ENCODE measurements at regions not wholly inside any gene's neighbourhood (a gene's known extent, or its start where the extent isn't known, plus 50 kb on each side); places are given as distances from the start of the nearest gene placed in this dataset.

- ATAC-seq (replicated peaks) (no peak), DNase-seq (no peak)
- Mint-ChIP-seq H3K27me3 (peaks cover 0 to 6% of the 10 kb centered on the region in 2 donors), H3K27ac (no peak overlapping the region), H3K4me3 (no peak overlapping the region), H3K9me3 (no peaks in the 10 kb centered on the region), H3K36me3 (no peaks in the 10 kb centered on the region), H3K4me1 (no peaks in the 10 kb centered on the region)
These were observed 59.4 kb upstream of the ASIC2 start for GRCh38 chr17:33352526-33352925.

GRCh38 chr17:33356266-33356665 is 63.2 kb upstream of the ASIC2 start:
- H3K4me1 Mint-ChIP-seq, result no peaks in the 10 kb centered on the region
- no peak for ATAC-seq (replicated peaks)
- DNase-seq, result no peak
- H3K27ac Mint-ChIP-seq, result no peak overlapping the region
- no peak overlapping the region for H3K4me3 Mint-ChIP-seq
- H3K9me3 Mint-ChIP-seq, result no peaks in the 10 kb centered on the region
- no peaks in the 10 kb centered on the region for H3K36me3 Mint-ChIP-seq
- H3K27me3 Mint-ChIP-seq, result peaks cover 4 to 6% of the 10 kb centered on the region in 2 donors

GRCh38 chr17:33363475-33363874 is 70.4 kb upstream of the ASIC2 start:
- DNase-seq (no peak), ATAC-seq (replicated peaks) (no peak)
- H3K27me3 Mint-ChIP-seq, result peaks cover 0 to 8% of the 10 kb centered on the region in 2 donors
- H3K4me1 Mint-ChIP-seq, result no peaks in the 10 kb centered on the region
- no peaks in the 10 kb centered on the region for H3K36me3 Mint-ChIP-seq
- H3K4me3 Mint-ChIP-seq, result no peak overlapping the region
- H3K9me3 Mint-ChIP-seq, result peaks cover 0 to 4% of the 10 kb centered on the region in 2 donors
- H3K27ac Mint-ChIP-seq, result no peak overlapping the region

GRCh38 chr17:33366960-33367359 is 73.9 kb upstream of the ASIC2 start:
- Mint-ChIP-seq H3K27ac (no peak overlapping the region), H3K4me1 (no peaks in the 10 kb centered on the region), H3K4me3 (no peak overlapping the region), H3K36me3 (no peaks in the 10 kb centered on the region), H3K9me3 (peaks cover 0 to 4% of the 10 kb centered on the region in 2 donors), H3K27me3 (peaks cover 4 to 9% of the 10 kb centered on the region in 2 donors)
- no peak for DNase-seq
- ATAC-seq (replicated peaks), result no peak

GRCh38 chr17:33369149-33369548 is 76.1 kb upstream of the ASIC2 start:
- ATAC-seq (replicated peaks), result no peak
- H3K27ac Mint-ChIP-seq, result no peak overlapping the region
- peaks cover 4 to 10% of the 10 kb centered on the region in 2 donors for H3K27me3 Mint-ChIP-seq
- H3K9me3 Mint-ChIP-seq, result peaks cover 0 to 4% of the 10 kb centered on the region in 2 donors
- no peaks in the 10 kb centered on the region for H3K4me1 Mint-ChIP-seq
- no peak overlapping the region for H3K4me3 Mint-ChIP-seq
- no peaks in the 10 kb centered on the region for H3K36me3 Mint-ChIP-seq
- DNase-seq, result no peak

- no peaks in the 10 kb centered on the region for H3K4me1 Mint-ChIP-seq
- no peak overlapping the region for H3K27ac Mint-ChIP-seq
- H3K4me3 Mint-ChIP-seq, result no peak overlapping the region
- no peak for DNase-seq
- H3K27me3 Mint-ChIP-seq, result peaks cover 4 to 10% of the 10 kb centered on the region in 2 donors
- no peak for ATAC-seq (replicated peaks)
- H3K36me3 Mint-ChIP-seq, result no peaks in the 10 kb centered on the region
- peaks cover 0 to 2% of the 10 kb centered on the region in 2 donors for H3K9me3 Mint-ChIP-seq
These were observed 76.8 kb upstream of the ASIC2 start for GRCh38 chr17:33369876-33370275.

GRCh38 chr17:33370401-33370800 is 77.3 kb upstream of the ASIC2 start:
- Mint-ChIP-seq H3K36me3 (no peaks in the 10 kb centered on the region), H3K9me3 (no peaks in the 10 kb centered on the region), H3K27ac (no peak overlapping the region), H3K4me3 (no peak overlapping the region), H3K4me1 (no peaks in the 10 kb centered on the region), H3K27me3 (peaks cover 0 to 10% of the 10 kb centered on the region in 2 donors)
- no peak for DNase-seq
- no peak for ATAC-seq (replicated peaks)

- Mint-ChIP-seq H3K36me3 (no peaks in the 10 kb centered on the region), H3K4me3 (no peak overlapping the region), H3K27me3 (peaks cover 0 to 10% of the 10 kb centered on the region in 2 donors), H3K27ac (no peak overlapping the region), H3K9me3 (no peaks in the 10 kb centered on the region), H3K4me1 (no peaks in the 10 kb centered on the region)
- no peak for DNase-seq
- ATAC-seq (replicated peaks), result no peak
These were observed 78.3 kb upstream of the ASIC2 start for GRCh38 chr17:33371377-33371776.

GRCh38 chr17:33373273-33373672 is 80.2 kb upstream of the ASIC2 start:
- no peak for ATAC-seq (replicated peaks)
- H3K9me3 Mint-ChIP-seq, result no peaks in the 10 kb centered on the region
- H3K27me3 Mint-ChIP-seq, result peaks cover 0 to 10% of the 10 kb centered on the region in 2 donors
- H3K4me3 Mint-ChIP-seq, result no peak overlapping the region
- H3K36me3 Mint-ChIP-seq, result no peaks in the 10 kb centered on the region
- no peak overlapping the region for H3K27ac Mint-ChIP-seq
- no peaks in the 10 kb centered on the region for H3K4me1 Mint-ChIP-seq
- DNase-seq, result no peak

- Mint-ChIP-seq H3K27me3 (peaks cover 0 to 10% of the 10 kb centered on the region in 2 donors), H3K4me3 (no peak overlapping the region), H3K36me3 (no peaks in the 10 kb centered on the region), H3K4me1 (no peaks in the 10 kb centered on the region), H3K27ac (no peak overlapping the region), H3K9me3 (no peaks in the 10 kb centered on the region)
- DNase-seq (no peak), ATAC-seq (replicated peaks) (no peak)
These were observed 82.0 kb upstream of the ASIC2 start for GRCh38 chr17:33375103-33375502.

GRCh38 chr17:33375783-33376182 is 82.7 kb upstream of the ASIC2 start:
- DNase-seq (no peak), ATAC-seq (replicated peaks) (no peak)
- no peak overlapping the region for H3K4me3 Mint-ChIP-seq
- no peaks in the 10 kb centered on the region for H3K36me3 Mint-ChIP-seq
- peaks cover 0 to 10% of the 10 kb centered on the region in 2 donors for H3K27me3 Mint-ChIP-seq
- no peaks in the 10 kb centered on the region for H3K9me3 Mint-ChIP-seq
- no peak overlapping the region for H3K27ac Mint-ChIP-seq
- H3K4me1 Mint-ChIP-seq, result no peaks in the 10 kb centered on the region

- Mint-ChIP-seq H3K9me3 (peaks cover 0 to 3% of the 10 kb centered on the region in 2 donors), H3K36me3 (no peaks in the 10 kb centered on the region), H3K27ac (no peak overlapping the region), H3K27me3 (no peaks in the 10 kb centered on the region), H3K4me3 (no peak overlapping the region), H3K4me1 (no peaks in the 10 kb centered on the region)
- DNase-seq (no peak), ATAC-seq (replicated peaks) (no peak)
These were observed 84.9 kb upstream of the ASIC2 start for GRCh38 chr17:33377837-33378595.

GRCh38 chr17:33381201-33381600 is 88.1 kb upstream of the ASIC2 start:
- DNase-seq (no peak), ATAC-seq (replicated peaks) (no peak)
- peaks cover 0 to 3% of the 10 kb centered on the region in 2 donors for H3K9me3 Mint-ChIP-seq
- peaks cover 0 to 6% of the 10 kb centered on the region in 2 donors for H3K27me3 Mint-ChIP-seq
- H3K27ac Mint-ChIP-seq, result no peak overlapping the region
- H3K36me3 Mint-ChIP-seq, result no peaks in the 10 kb centered on the region
- H3K4me1 Mint-ChIP-seq, result no peaks in the 10 kb centered on the region
- H3K4me3 Mint-ChIP-seq, result no peak overlapping the region

- Mint-ChIP-seq H3K27me3 (peaks cover 0 to 6% of the 10 kb centered on the region in 2 donors), H3K9me3 (peaks cover 0 to 3% of the 10 kb centered on the region in 2 donors), H3K4me3 (no peak overlapping the region), H3K36me3 (no peaks in the 10 kb centered on the region), H3K27ac (no peak overlapping the region), H3K4me1 (no peaks in the 10 kb centered on the region)
- ATAC-seq (replicated peaks) (no peak), DNase-seq (no peak)
These were observed 90.5 kb upstream of the ASIC2 start for GRCh38 chr17:33383488-33384023.

- H3K9me3 Mint-ChIP-seq, result peaks cover 0 to 3% of the 10 kb centered on the region in 2 donors
- H3K27ac Mint-ChIP-seq, result no peak overlapping the region
- H3K27me3 Mint-ChIP-seq, result peaks cover 0 to 6% of the 10 kb centered on the region in 2 donors
- H3K36me3 Mint-ChIP-seq, result no peaks in the 10 kb centered on the region
- H3K4me1 Mint-ChIP-seq, result no peaks in the 10 kb centered on the region
- ATAC-seq (replicated peaks), result no peak
- DNase-seq, result no peak
- H3K4me3 Mint-ChIP-seq, result no peak overlapping the region
These were observed 92.0 kb upstream of the ASIC2 start for GRCh38 chr17:33385133-33385532.
